ENCODE measurements at regions not wholly inside any gene's neighbourhood (a gene's known extent, or its start where the extent isn't known, plus 50 kb on each side); places are given as distances from the start of the nearest gene placed in this dataset.
"Not testable (repeated sequence)": the region's sequence is repeated elsewhere in the genome, so short reads cannot be mapped to it uniquely, and the experiment has no call there.

DNA sequence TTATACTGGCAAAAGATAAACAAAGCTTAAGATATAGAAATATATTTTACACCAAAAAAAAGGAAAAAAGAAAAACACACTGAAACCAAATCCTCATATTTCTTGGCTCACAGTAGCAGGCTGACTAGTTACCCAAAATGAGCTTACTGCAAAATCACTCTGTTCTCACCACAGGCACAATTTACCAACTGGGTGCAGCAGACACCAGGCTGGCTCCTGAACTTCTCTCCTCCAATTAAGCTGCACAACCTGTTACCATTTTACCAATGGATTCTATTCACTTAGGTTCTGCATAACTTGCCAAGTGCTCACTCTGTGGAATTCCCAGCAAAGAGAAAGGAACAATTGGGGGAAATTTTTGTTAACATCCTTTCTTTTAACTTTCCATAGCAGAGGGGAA lies 679.3 kb downstream of the ZEB2 start:
- DNase-seq = no peak

DNA sequence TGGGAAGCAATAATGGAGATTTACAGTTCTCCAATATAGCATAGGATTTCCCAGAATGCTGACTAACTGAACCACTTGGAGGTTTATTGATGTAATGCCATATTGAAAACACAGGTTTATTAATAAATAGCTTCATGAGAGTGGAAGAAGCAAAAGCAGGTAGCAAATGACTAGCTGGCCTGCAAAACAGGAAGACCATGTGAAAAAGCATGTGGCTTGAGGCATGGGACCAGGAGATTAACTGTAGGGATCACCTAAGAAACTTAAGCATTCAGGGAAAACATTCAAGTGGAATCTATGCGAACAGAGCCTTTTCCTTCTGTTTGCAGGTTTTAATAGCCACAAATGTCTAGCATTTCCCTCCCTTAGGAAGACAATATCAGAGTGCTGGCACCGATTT lies 679.7 kb downstream of the ZEB2 start:
- no peak for DNase-seq

DNA sequence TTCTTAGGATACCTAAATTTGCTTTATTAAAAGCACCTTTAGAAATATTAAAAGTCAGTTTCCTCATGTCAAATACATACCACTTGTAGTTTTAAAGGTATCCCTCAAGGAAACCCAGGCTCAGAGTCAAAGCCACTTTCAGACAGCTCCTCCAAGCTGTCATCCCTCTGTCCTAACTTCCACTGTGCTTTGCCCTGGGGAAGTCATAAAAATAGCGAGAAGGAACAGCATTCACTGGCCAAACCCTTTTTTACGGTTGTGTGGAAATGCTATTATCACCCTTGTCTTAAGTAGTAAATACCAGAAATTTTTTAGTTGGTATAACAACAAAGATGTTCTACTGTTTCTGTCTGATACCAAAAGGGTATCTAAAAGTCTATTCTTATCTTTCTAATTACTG lies 680.5 kb downstream of the ZEB2 start:
- no peak for DNase-seq

DNA sequence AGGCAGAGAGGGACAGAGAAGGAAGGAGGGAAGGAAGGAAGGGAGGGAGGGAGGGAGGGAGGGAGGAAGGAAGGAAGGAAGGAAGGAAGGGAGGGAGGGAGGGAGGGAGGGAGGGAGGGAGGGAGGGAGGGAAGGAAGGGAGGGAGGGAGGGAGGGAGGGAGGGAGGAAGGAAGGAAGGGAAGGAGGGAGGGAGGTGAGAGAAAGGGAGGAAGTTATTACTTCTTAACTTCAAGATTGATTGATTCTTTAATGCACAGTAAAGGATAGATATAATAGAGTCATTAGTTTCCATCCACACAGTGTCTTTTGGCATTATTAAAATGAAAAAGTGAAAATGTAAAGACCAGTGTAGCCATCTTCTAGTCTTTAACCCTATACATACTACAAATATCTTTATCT lies 682.9 kb downstream of the ZEB2 start:
- DNase-seq = not testable (repeated sequence)

DNA sequence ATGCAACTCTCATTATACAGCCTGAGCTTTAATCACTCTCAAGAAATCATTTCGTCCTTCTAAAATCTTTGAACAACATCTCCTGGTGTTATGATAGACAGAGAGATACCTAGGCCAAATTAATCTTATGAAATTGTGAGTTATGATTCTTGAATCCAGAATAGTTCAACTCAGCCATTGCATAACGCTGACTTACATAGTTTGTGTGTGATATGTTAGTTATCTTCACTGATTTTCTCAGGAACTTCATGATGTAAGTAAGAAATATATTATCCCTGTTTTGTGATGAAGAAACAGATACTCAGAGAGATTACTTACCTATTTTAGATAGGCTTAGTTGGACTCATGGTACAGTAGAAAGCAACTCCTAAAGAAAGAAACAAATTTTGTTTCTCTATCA lies 684.4 kb downstream of the ZEB2 start:
- DNase-seq = no peak

DNA sequence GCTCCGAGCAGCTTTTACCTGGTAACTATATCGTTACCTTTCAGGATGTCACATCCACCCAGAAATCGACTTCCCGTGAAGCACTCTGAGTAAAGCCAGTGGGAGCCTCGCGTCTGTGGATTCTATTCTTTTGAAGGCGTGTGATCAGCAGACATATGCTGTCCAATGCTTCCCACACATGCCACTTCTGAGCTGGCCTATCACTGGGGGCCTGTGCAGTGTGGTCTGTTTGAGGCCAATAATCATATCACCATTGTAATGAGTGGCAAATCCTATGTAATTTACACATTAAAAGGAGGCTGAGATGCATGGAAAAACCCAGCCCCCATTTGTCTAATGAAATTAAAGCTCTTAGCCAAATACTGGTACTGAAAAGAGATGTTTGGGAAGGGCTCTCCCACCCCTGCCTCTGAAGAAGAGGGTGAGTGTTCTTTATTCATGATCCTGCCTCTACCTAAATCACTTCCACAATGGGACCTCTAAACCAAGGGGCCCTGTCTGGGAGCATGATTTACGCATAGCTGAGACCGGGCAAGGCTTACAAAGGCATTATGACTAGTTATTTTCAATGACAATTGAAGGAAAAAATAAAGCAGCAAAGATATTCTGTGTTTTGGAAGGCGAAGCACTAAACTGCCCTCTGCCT lies 686.8 kb downstream of the ZEB2 start:
- DNase-seq = no peak

DNA sequence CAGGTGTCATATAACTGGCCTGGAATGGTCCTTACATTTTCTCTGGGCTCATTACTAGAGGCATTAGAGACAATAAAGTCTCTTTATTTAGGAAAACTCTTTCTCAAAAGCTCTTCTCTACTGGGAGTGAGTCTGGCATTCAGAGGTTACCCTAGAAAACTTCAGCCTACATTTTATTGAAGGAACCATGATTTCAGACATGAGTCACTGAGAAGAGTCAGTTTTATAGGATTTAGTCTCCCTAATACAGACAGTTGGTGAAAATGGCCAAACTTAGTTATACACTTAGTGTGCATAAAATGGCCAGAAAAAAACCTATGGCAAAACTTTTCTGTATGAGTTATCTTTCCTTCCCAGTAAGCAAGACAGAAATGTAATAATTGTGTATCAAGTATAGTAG lies 689.4 kb downstream of the ZEB2 start:
- DNase-seq = no peak

DNA sequence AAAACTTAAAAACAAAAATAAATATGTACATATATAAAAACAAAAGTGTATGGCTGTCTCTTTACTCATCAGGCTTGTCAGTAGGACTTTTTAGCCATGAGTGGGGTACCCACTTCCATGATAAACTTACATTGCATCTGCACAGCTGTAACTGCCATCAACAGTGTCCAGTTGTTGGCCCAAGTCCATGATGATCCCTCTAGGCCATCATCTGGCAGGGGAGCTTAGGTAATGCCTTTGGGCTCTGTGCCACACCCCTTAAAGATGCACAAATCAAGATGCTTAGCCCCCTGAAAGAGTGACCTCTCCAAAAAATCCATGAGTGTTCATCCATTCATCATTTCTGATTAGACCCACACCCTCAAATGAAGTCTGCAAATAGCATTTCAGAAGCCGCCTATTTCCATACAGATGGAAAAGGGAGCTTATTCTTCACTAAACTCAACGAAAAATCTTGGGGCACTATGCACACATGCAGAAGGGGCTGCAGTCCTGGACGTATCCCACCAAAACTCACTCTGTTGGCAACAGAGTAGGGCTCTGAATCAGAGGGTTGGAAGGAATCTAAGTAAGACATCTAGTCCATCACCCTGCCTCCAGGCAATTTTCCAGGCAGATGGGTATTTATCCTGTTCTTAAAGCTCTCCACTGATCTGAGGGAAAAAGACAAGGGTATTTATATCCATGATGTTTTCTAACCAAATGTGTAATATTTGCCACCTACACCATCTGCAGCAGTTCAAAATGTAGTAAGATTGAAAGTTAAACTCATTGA lies 691.0 kb downstream of the ZEB2 start:
- no peak for DNase-seq

DNA sequence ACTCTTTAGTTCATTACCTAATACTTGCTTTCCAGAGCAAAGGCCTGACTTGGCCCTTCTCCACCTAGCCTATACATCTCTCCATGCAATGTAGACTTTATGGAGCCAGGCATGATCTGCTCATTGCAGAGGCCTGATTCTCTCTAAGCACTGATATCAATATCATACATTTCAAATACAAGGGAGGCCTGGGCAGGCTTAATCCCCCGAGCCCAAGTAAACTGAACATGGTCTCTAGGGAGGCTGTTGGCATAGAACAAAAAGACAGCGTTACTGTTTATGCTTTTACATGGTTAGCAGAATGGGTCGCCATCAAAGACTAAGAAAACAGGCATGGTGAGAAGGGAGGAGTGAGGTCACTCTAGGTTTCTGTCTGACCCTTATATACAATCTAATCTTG lies 695.1 kb downstream of the ZEB2 start:
- no peak for DNase-seq

DNA sequence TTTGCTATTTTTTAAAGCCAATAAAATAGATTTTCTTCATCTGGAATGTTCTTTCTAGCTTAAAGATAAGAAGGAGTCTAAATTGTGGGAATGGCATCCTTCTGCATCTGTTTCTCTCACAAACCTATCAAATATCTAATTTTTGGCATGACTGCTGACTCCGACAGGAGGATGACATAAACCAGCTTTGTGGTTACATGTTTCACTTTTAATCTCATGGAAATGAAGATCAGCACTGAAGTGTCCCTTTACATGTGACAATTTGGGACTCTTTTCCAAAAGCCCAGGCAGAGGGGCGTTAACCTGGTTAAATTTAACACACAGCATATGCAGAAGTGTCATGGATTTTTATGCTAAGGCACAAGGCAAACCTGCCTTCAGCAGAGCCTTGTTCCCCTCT lies 694.7 kb downstream of the ARHGAP15 start:
- no peak for DNase-seq

DNA sequence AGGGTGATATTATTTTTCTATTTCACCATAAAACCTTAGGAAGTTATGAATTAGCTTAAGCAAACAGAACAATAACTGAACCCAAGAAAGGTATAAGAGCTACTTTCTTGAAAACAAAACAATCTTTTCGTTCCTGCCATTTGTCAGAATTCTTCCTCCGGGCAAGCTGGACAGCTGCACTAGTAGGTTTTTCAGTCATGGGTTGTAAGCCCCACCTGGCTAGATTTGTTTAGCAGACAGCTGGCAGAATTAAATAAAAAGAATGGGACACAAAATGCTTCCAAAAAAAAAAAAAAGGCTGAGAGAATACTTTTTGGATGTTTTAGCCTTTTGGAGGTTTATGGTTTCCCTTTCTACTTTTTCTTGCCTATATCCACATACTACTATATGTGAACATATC lies 694.1 kb downstream of the ARHGAP15 start:
- no peak for DNase-seq

DNA sequence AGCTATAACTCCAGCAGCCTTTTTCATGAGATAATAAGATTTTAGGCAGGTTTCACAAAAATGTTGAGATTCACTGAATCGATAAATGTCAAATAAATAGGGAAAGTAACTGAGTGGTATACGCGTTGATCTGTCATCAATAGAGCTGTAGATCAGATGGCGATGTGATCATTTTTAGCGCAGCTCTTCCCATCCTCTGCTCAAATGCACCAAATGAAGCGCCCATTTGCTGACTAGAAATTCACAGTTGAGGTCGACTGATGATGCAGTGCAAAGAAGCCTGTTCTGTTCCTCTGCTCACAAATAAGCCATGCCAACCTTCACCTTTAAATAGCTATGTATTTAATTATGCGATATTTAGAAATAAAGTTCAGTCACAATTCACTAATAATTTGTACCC lies 693.5 kb downstream of the ARHGAP15 start:
- no peak for DNase-seq

DNA sequence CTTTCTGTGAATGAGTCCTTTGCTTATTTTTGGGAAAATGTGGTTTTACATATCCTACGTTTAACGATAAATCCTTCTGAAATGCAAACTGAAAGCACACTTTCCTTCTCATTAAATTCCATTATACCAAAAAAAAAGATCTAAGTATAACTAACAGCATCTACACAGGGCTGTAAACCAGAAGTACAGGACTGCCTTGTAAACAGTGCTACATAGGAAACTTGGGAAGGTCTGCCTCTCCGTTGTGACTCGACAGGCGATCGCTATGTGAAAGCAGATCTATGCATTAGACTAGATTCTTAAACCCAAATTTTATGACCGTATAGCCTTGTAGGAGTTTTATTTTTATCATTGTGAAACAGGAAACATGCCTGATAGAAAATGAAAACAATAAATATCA lies 690.5 kb downstream of the ARHGAP15 start:
- no peak for DNase-seq

DNA sequence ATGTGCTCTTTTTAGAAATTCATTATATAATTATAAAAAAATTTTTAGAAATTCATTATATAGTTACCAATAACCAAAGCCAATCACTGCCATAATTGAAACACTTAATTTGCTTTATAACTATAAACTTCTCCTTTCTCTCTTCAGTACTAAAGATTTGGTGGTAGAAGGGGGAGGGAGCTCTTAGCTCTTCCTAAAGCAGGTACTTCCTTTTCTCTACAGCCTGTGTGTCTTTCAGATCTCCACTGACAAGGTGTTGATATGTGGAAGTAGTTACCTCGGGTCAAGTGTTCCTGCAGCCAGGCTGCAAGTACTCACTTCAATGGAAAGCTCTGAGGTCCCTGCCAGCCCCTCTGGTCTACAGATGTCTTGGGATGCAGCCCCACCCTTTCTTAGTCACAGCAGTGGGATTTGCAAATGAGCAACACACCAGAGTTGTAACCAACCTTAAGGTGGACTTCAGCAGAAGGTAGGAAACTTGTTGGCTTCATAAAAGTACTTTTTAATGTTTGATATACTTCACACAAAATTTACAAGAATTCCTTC lies 690.0 kb downstream of the ARHGAP15 start:
- no peak for DNase-seq

Measured in HCEC 1CT (cell line).